Esophagus squamous epithelium (tissue), 4 donors: ENCODE measurements at regions not wholly inside any gene's neighbourhood (a gene's known extent, or its start where the extent isn't known, plus 50 kb on each side); places are given as distances from the start of the nearest gene placed in this dataset.

Experiments
- POLR2A ChIP-seq, 4 donors: fragments of 450-650 bp; IDR thresholded peaks; one replicate each; pipeline ENCODE4 v1.6.1; 2017; ENCODE audit warnings: antibody characterized with exemption in 4 of 4, mild to moderate bottlenecking in 4 of 4, moderate library complexity in 3 of 4
- TF ChIP-seq, protein P1 (sequence below), 6 experiments: fragments of 450-650 bp in 4 of 6; fragments of 200-600 bp in 2 of 6; sonication (generic) in 2 of 6; IDR thresholded peaks; one replicate each; pipeline ENCODE4 v1.5.1; 2016 to 2019; ENCODE audit warnings: antibody characterized with exemption in 6 of 6, mild to moderate bottlenecking in 4 of 6, moderate library complexity in 4 of 6

DNA sequence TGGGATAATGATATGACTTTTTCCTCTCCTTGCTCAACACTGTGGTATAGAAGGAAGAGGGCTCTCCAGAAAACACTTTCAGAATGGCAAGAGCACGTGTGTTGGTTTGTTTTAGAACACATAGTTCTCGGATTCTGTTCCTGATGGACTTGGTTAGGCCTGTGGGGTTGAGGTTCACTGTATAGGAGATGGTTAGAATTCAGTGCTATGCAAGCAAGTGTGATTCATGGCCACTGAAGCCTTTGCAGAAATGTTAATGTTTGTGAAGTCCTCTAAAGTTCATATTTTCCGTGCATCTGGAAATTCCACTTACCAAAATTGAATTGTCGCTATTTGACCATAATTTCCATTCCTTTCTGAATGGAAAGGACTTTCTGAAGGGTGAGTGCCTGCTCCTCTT, 233.2 kb upstream of the DDHD1 start:
- TF ChIP-seq, protein P1, sequence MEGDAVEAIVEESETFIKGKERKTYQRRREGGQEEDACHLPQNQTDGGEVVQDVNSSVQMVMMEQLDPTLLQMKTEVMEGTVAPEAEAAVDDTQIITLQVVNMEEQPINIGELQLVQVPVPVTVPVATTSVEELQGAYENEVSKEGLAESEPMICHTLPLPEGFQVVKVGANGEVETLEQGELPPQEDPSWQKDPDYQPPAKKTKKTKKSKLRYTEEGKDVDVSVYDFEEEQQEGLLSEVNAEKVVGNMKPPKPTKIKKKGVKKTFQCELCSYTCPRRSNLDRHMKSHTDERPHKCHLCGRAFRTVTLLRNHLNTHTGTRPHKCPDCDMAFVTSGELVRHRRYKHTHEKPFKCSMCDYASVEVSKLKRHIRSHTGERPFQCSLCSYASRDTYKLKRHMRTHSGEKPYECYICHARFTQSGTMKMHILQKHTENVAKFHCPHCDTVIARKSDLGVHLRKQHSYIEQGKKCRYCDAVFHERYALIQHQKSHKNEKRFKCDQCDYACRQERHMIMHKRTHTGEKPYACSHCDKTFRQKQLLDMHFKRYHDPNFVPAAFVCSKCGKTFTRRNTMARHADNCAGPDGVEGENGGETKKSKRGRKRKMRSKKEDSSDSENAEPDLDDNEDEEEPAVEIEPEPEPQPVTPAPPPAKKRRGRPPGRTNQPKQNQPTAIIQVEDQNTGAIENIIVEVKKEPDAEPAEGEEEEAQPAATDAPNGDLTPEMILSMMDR (IDR thresholded peaks at IDR 0.05) = no peak
- no peak for TF ChIP-seq POLR2A (IDR thresholded peaks at IDR 0.05)
